ENCODE measurements at regions not wholly inside any gene's neighbourhood (a gene's known extent, or its start where the extent isn't known, plus 50 kb on each side); places are given as distances from the start of the nearest gene placed in this dataset.
"Not testable (repeated sequence)": the region's sequence is repeated elsewhere in the genome, so short reads cannot be mapped to it uniquely, and the experiment has no call there.

DNA sequence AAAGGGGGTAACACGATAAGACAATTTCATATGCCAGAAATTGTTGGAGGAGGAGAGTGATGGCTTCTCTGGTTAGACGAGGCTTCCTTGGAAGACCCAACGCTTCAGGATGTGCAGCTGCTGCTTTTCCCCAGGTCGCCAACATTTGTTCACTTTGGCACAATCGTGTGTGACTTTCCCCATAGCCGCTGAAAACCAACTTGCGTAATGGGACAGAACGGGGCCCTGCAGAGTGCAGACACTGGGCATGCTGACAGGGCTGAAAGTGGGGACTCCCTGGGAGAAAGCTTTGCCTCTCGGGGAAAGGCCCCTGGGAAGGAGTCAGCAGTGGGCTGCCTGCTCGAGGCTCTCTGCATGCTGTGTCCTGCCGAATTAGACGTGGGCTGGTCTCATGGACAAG is 130.7 kb downstream of the MRPL57 start:
- H3K9me3 Mint-ChIP-seq; H3K36me3 Mint-ChIP-seq; H3K4me3 ChIP-seq (ENCODE audit: low read length in 2 of 2); POLR2A ChIA-PET (ENCODE audit: partially characterized antibody); H3K4me1 ChIP-seq (ENCODE audit: insufficient read depth, low read length); H3K4me3 Mint-ChIP-seq; H3K27me3 ChIP-seq (ENCODE audit: insufficient read depth, low read length); intact Hi-C loops (cut with micrococcal nuclease); H3K36me3 ChIP-seq (ENCODE audit: insufficient read depth, low read length); H3K27ac Mint-ChIP-seq; H3K9me3 ChIP-seq (ENCODE audit: control insufficient read depth in 1 of 2, low read length in 2 of 2); DNase-seq; H3K4me1 Mint-ChIP-seq; CTCF ChIA-PET (ENCODE audit: partially characterized antibody); H3K27ac ChIP-seq (ENCODE audit: low read depth, low read length); H3K27me3 Mint-ChIP-seq: not testable (repeated sequence)

DNA sequence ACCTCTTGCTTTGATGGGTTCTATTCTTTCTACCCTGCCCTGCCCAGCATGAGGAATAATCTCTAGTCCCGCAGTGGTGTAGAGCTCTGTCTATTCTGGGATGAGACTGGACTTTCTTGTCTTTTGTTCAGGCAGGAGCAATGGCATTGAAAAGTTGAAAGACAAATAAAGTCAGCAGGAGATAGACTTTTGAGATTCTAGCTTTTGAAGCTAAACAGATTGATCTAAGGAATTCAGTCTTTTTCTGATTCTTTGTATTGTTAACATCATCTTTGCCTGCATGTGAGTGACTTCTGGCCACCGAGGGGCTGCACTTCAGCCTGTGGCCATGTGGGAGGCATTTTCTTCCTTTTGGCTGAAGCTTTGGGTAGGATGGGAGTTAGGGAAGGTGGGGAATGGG is 132.4 kb downstream of the MRPL57 start:
- no peaks in the 10 kb centered on the region for H3K4me1 Mint-ChIP-seq
- no peaks in the 10 kb centered on the region for H3K9me3 Mint-ChIP-seq
- intact Hi-C loops (cut with micrococcal nuclease), result no loop called here
- no peaks in the 10 kb centered on the region for H3K4me1 ChIP-seq (ENCODE audit: insufficient read depth, low read length)
- CTCF ChIA-PET (ENCODE audit: partially characterized antibody), result interaction anchor here (1.0 to 1.6 kb wide), 2 partner anchors 11 to 169 kb away, joined by 3 to 5 read pairs; no protein-coding TSS in a partner anchor
- no peak for DNase-seq
- no peaks in the 10 kb centered on the region for H3K9me3 ChIP-seq (ENCODE audit: control insufficient read depth in 1 of 2, low read length in 2 of 2)
- H3K4me3 Mint-ChIP-seq, result no peak overlapping the region
- H3K27me3 Mint-ChIP-seq, result no peaks in the 10 kb centered on the region
- H3K4me3 ChIP-seq (ENCODE audit: low read length in 2 of 2), result no peak overlapping the region
- H3K36me3 ChIP-seq (ENCODE audit: insufficient read depth, low read length), result no peaks in the 10 kb centered on the region
- POLR2A ChIA-PET (ENCODE audit: partially characterized antibody), result no interaction called here
- no peaks in the 10 kb centered on the region for H3K27me3 ChIP-seq (ENCODE audit: insufficient read depth, low read length)
- no peak overlapping the region for H3K27ac ChIP-seq (ENCODE audit: low read depth, low read length)
- H3K36me3 Mint-ChIP-seq, result peaks cover 1 to 7% of the 10 kb centered on the region in 2 donors
- no peak overlapping the region for H3K27ac Mint-ChIP-seq

DNA sequence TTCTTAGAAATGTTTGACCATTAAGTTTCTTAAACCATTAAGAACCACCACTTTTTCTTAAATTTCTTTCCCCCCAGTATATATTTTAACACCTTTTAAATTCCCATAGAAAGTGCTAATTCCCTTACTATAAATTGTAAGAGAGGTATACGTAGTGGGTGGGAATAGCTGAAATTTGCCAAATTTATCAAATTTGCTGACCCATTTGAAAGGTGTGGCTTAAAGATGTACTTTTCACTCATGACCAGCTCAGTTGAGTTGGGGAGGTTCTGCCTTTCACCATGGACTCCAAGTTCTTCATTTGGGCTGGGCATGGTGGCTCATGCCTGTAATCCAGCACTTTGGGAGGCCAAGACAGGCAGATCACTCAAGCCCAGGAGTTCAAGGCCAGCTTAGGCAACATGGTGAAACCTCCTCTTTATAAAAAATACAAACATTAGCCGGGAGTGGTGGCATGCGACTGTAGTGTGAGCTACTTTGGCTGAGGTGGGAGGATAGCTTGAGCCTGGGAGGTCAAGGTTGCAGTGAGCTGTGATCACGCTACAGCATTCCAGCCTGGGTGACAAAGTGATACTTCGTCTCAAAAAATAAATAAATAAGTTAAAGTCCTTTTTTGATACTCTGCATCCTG is 133.2 kb downstream of the MRPL57 start:
- ChIA-PET POLR2A (ENCODE audit: partially characterized antibody) (no interaction called here), CTCF (ENCODE audit: partially characterized antibody) (interaction anchor here (1.6 kb wide), 1 partner anchor 168 kb away, joined by 5 read pairs; no protein-coding TSS in a partner anchor)
- Mint-ChIP-seq H3K4me1 (no peaks in the 10 kb centered on the region), H3K9me3 (no peaks in the 10 kb centered on the region), H3K4me3 (no peak overlapping the region), H3K27ac (no peak overlapping the region), H3K27me3 (no peaks in the 10 kb centered on the region), H3K36me3 (peaks cover 0 to 7% of the 10 kb centered on the region in 2 donors)
- intact Hi-C loops (cut with micrococcal nuclease), result no loop called here
- no peak for DNase-seq
- Histone ChIP-seq H3K27ac (ENCODE audit: low read depth, low read length) (no peak overlapping the region), H3K36me3 (ENCODE audit: insufficient read depth, low read length) (no peaks in the 10 kb centered on the region), H3K4me3 (ENCODE audit: low read length in 2 of 2) (no peak overlapping the region), H3K9me3 (ENCODE audit: control insufficient read depth in 1 of 2, low read length in 2 of 2) (no peaks in the 10 kb centered on the region), H3K27me3 (ENCODE audit: insufficient read depth, low read length) (no peaks in the 10 kb centered on the region), H3K4me1 (ENCODE audit: insufficient read depth, low read length) (no peaks in the 10 kb centered on the region)

DNA sequence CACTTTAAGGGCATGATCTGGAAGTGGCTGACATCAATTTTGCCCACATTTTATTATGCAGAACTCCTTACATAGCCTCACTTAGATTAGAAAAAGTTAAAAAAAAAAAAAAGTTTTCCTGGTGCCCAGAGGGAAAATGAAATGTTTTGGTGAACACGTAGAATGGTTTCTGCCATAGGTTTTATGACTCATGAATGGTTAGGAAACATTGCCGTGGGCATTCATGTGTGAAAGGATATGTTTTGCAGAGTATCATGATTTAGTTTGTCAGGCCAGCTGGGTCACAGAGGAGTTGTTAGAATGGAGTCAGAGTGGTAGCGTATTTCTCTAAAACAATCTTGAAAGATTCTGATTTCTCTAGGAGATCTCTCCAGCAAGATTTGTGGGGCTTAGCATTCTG is 133.8 kb downstream of the MRPL57 start:
- CTCF ChIA-PET (ENCODE audit: partially characterized antibody), result interaction anchor here (1.6 kb wide), 1 partner anchor 167 kb away, joined by 5 read pairs; no protein-coding TSS in a partner anchor

DNA sequence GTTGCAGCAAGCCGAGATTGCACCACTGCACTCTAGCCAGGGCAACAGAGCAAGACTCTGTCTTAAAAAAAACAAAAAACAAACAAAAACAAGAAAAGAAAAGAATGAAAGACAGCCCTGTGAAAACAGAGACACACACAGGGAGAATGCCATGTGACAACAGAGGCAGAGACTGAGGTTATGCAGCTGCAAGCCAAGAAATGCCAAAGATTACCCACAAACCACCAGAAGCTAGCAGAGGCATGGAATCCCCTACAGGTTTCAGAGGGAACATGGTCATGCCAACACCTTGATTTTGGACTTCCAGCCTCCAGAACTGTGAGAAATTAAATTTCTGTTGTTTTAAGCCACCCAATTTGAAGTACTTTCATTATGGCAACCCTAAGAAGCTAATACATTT is 138.5 kb downstream of the MRPL57 start:
- H3K36me3 ChIP-seq (ENCODE audit: insufficient read depth, low read length); H3K27me3 ChIP-seq (ENCODE audit: insufficient read depth, low read length); H3K4me1 Mint-ChIP-seq; H3K27ac ChIP-seq (ENCODE audit: low read depth, low read length); H3K9me3 Mint-ChIP-seq; intact Hi-C loops (cut with micrococcal nuclease); POLR2A ChIA-PET (ENCODE audit: partially characterized antibody); H3K4me1 ChIP-seq (ENCODE audit: insufficient read depth, low read length); CTCF ChIA-PET (ENCODE audit: partially characterized antibody); H3K9me3 ChIP-seq (ENCODE audit: control insufficient read depth in 1 of 2, low read length in 2 of 2); H3K4me3 Mint-ChIP-seq; DNase-seq; H3K4me3 ChIP-seq (ENCODE audit: low read length in 2 of 2); H3K27me3 Mint-ChIP-seq: not testable (repeated sequence)
- H3K27ac Mint-ChIP-seq, result peak overlapping the region in 1 of 7 donors; percentile 52
- H3K36me3 Mint-ChIP-seq, result peaks cover 0 to 16% of the 10 kb centered on the region in 2 donors

More for the DNA sequence above, 133.8 kb downstream of the MRPL57 start:
- no peaks in the 10 kb centered on the region for H3K27me3 ChIP-seq (ENCODE audit: insufficient read depth, low read length)
- no peaks in the 10 kb centered on the region for H3K36me3 ChIP-seq (ENCODE audit: insufficient read depth, low read length)
- no peak overlapping the region for H3K27ac ChIP-seq (ENCODE audit: low read depth, low read length)
- Mint-ChIP-seq H3K4me3 (no peak overlapping the region), H3K27me3 (no peaks in the 10 kb centered on the region), H3K4me1 (no peaks in the 10 kb centered on the region), H3K9me3 (no peaks in the 10 kb centered on the region), H3K36me3 (peaks cover 0 to 7% of the 10 kb centered on the region in 2 donors), H3K27ac (no peak overlapping the region)
- no peak overlapping the region for H3K4me3 ChIP-seq (ENCODE audit: low read length in 2 of 2)
- POLR2A ChIA-PET (ENCODE audit: partially characterized antibody), result no interaction called here
- intact Hi-C loops (cut with micrococcal nuclease), result no loop called here
- no peaks in the 10 kb centered on the region for H3K4me1 ChIP-seq (ENCODE audit: insufficient read depth, low read length)
- no peak for DNase-seq
- no peaks in the 10 kb centered on the region for H3K9me3 ChIP-seq (ENCODE audit: control insufficient read depth in 1 of 2, low read length in 2 of 2)

DNA sequence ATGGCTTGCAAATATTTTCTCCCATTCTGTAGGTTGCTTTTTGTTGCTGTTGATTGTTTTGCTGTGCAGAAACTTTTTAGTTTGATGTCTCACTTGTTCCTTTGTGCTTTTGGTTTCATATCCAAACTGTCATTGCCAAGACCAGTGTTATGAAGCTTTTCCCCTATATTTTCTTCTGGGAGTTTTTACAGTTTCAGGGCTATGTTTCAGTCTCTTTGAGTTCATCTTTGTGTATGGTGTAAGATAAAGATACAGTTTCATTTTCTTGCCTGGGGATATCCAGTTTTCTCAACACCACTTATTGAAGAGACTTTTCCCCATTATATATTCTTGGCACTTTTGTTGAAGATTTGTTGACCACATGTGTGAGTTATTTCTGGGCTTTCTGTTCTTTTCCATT is 139.9 kb downstream of the MRPL57 start:
- CTCF ChIA-PET (ENCODE audit: partially characterized antibody), result no interaction called here

DNA sequence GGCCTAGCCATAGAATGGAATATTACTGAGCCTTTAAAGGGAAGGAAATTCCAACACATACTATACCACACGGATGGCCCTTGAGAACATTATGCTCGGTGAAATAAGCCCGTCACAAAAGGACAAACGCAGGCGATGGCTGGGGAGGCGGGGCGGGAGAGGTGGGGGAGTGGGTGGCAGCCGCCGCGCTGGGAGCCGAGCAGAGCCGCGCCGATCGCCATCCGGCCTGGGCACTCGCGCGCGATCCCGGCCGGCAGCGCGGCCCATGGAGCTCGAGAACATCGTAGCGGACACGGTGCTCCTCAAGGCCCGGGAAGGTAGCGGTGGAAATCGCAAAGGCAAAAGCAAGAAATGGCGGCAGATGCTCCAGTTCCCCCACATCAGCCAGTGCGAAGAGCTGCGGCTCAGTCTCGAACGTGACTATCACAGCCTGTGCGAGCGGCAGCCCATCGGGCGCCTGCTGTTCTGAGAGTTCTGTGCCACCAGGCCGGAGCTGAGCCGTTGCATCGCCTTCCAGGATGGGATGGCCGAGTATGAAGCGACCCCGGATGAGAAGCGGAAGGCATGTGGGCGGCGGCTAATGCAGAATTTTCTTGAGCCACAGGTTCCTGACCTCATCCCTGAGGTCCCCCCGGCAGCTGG is 140.1 kb downstream of the ZDHHC20 start:
- no peak for DNase-seq
- H3K27ac ChIP-seq (ENCODE audit: low read depth, low read length), result no peak overlapping the region
- H3K4me3 ChIP-seq (ENCODE audit: low read length in 2 of 2), result no peak overlapping the region
- H3K9me3 ChIP-seq (ENCODE audit: control insufficient read depth in 1 of 2, low read length in 2 of 2), result no peaks in the 10 kb centered on the region
- no peaks in the 10 kb centered on the region for H3K36me3 ChIP-seq (ENCODE audit: insufficient read depth, low read length)
- Mint-ChIP-seq H3K36me3 (peaks cover 0 to 9% of the 10 kb centered on the region in 2 donors), H3K4me3 (peak overlapping the region in 2 of 8 donors; percentile 39 to 43), H3K4me1 (no peaks in the 10 kb centered on the region), H3K27me3 (no peaks in the 10 kb centered on the region), H3K9me3 (no peaks in the 10 kb centered on the region), H3K27ac (no peak overlapping the region)
- no peaks in the 10 kb centered on the region for H3K27me3 ChIP-seq (ENCODE audit: insufficient read depth, low read length)
- ChIA-PET POLR2A (ENCODE audit: partially characterized antibody) (no interaction called here), CTCF (ENCODE audit: partially characterized antibody) (no interaction called here)
- intact Hi-C loops (cut with micrococcal nuclease), result no loop called here
- no peaks in the 10 kb centered on the region for H3K4me1 ChIP-seq (ENCODE audit: insufficient read depth, low read length)

More for the DNA sequence above, 139.9 kb downstream of the MRPL57 start:
- no peaks in the 10 kb centered on the region for H3K9me3 ChIP-seq (ENCODE audit: control insufficient read depth in 1 of 2, low read length in 2 of 2)
- Mint-ChIP-seq H3K4me3 (no peak overlapping the region), H3K27ac (no peak overlapping the region), H3K27me3 (no peaks in the 10 kb centered on the region), H3K9me3 (no peaks in the 10 kb centered on the region), H3K4me1 (no peaks in the 10 kb centered on the region), H3K36me3 (peaks cover 0 to 13% of the 10 kb centered on the region in 2 donors)
- POLR2A ChIA-PET (ENCODE audit: partially characterized antibody), result no interaction called here
- H3K36me3 ChIP-seq (ENCODE audit: insufficient read depth, low read length), result no peaks in the 10 kb centered on the region
- DNase-seq, result no peak
- no peaks in the 10 kb centered on the region for H3K4me1 ChIP-seq (ENCODE audit: insufficient read depth, low read length)
- H3K27ac ChIP-seq (ENCODE audit: low read depth, low read length), result no peak overlapping the region
- intact Hi-C loops (cut with micrococcal nuclease), result no loop called here
- no peak overlapping the region for H3K4me3 ChIP-seq (ENCODE audit: low read length in 2 of 2)
- no peaks in the 10 kb centered on the region for H3K27me3 ChIP-seq (ENCODE audit: insufficient read depth, low read length)
